GM18868 (cell line): ENCODE measurements at regions not wholly inside any gene's neighbourhood (a gene's known extent, or its start where the extent isn't known, plus 50 kb on each side); places are given as distances from the start of the nearest gene placed in this dataset.
"Not testable (repeated sequence)": the region's sequence is repeated elsewhere in the genome, so short reads cannot be mapped to it uniquely, and the experiment has no call there.

ENCODE experiments used
- ATAC-seq: cut with Tn5 transposase; IDR thresholded peaks from one replicate; pipeline ENCODE4 v1.9.1; 2021; ENCODE audit warnings: mild to moderate bottlenecking, moderate library complexity; ENCODE audit not compliant: unreplicated experiment

GRCh38 chr4:134753390-134753789 is 551.8 kb upstream of the PABPC4L start:
- no peak for ATAC-seq

- no peak for ATAC-seq
These were observed 545.7 kb upstream of the PABPC4L start for GRCh38 chr4:134747108-134747805.

GRCh38 chr4:134740290-134740689 is 538.7 kb upstream of the PABPC4L start:
- peak; percentile 89 for ATAC-seq

GRCh38 chr4:134735901-134736300 is 534.3 kb upstream of the PABPC4L start:
- ATAC-seq: no peak

- no peak for ATAC-seq
These were observed 526.1 kb upstream of the PABPC4L start for GRCh38 chr4:134727696-134728095.

- no peak for ATAC-seq
These were observed 520.7 kb upstream of the PABPC4L start for GRCh38 chr4:134722306-134722705.

- no peak for ATAC-seq
These were observed 518.4 kb upstream of the PABPC4L start for GRCh38 chr4:134720030-134720429.

- ATAC-seq: no peak
These were observed 507.0 kb upstream of the PABPC4L start for GRCh38 chr4:134708616-134709015.

- no peak for ATAC-seq
These were observed 506.4 kb upstream of the PABPC4L start for GRCh38 chr4:134708026-134708425.

GRCh38 chr4:134702374-134702773 is 500.8 kb upstream of the PABPC4L start:
- ATAC-seq: no peak

- ATAC-seq: no peak
These were observed 498.7 kb upstream of the PABPC4L start for GRCh38 chr4:134700251-134700650.

GRCh38 chr4:134698831-134699230 is 497.2 kb upstream of the PABPC4L start:
- not testable (repeated sequence) for ATAC-seq

GRCh38 chr4:134695433-134695832 is 493.8 kb upstream of the PABPC4L start:
- no peak for ATAC-seq

GRCh38 chr4:134691915-134692314 is 490.3 kb upstream of the PABPC4L start:
- ATAC-seq: no peak

GRCh38 chr4:134687646-134688628 is 486.3 kb upstream of the PABPC4L start:
- ATAC-seq: no peak

- ATAC-seq: no peak
These were observed 475.7 kb upstream of the PABPC4L start for GRCh38 chr4:134677209-134677814.

- no peak for ATAC-seq
These were observed 466.6 kb upstream of the PABPC4L start for GRCh38 chr4:134668237-134668636.

GRCh38 chr4:134666640-134667039 is 465.1 kb upstream of the PABPC4L start:
- ATAC-seq: no peak

- ATAC-seq: no peak
These were observed 463.8 kb upstream of the PABPC4L start for GRCh38 chr4:134665429-134665828.

GRCh38 chr4:134663742-134664141 is 462.2 kb upstream of the PABPC4L start:
- no peak for ATAC-seq

GRCh38 chr4:134650461-134650860 is 448.9 kb upstream of the PABPC4L start:
- no peak for ATAC-seq

GRCh38 chr4:134645778-134646177 is 444.2 kb upstream of the PABPC4L start:
- ATAC-seq: no peak
